ENCODE measurements at regions not wholly inside any gene's neighbourhood (a gene's known extent, or its start where the extent isn't known, plus 50 kb on each side); places are given as distances from the start of the nearest gene placed in this dataset.
"Not testable (repeated sequence)": the region's sequence is repeated elsewhere in the genome, so short reads cannot be mapped to it uniquely, and the experiment has no call there.

GRCh38 chr5:30414078-30414477 lies 779.4 kb upstream of the CDH6 start:
- FAIRE-seq (no peak), DNase-seq (ENCODE audit: insufficient read length, low spot score) (no peak)

DNA sequence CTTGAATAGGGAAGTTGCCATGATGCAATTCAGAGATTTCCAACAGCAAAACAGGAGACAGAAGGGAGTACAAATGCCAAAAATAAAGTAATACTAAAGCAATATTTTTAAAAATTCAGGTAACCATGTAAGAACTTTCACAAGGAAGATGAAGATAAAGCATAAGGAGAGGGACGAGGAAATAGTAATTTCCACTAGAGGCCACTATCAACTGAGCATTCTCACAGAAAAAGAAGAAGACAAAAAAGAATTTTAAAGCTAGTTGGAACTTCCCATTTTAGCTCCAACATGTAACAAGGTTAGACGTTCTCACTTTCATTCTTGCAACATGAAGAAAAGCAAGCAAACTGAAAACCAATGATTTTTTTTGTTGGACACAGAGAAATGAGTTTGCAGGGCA lies 779.9 kb upstream of the CDH6 start:
- no peak for FAIRE-seq
- DNase-seq (ENCODE audit: insufficient read length, low spot score): no peak

- FAIRE-seq (no peak), DNase-seq (ENCODE audit: insufficient read length, low spot score) (no peak)
Measured at GRCh38 chr5:30405821-30406220, 787.7 kb upstream of the CDH6 start.

DNA sequence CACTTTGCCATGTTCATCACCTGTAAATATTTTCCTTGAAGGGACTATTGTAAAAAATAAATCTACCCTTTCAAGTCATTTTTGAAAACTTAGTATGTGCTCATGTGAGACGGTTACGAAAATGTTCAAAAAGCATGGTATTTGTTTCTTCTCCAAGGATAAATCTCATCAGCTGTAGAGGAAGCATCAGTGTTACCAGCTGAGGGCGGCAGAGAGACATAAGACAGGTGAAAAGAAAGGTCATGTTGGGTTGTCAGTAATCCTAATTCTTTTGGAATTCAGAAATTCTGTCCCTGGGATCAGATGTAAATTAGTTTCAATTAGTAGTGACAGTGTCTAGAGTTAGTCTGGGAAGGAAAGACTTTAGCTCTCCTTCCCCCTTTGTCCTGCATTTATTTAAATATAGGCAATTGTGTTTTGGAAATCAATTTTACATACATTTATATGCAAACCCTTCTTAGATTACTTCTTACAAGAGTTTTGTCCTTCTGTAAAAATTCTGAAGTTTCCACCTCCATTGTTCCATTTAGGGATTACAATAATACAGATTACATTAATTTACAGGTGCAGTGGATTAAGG lies 791.9 kb upstream of the CDH6 start:
- FAIRE-seq: peak; percentile 96
- peak; percentile 61 for DNase-seq (ENCODE audit: insufficient read length, low spot score)

DNA sequence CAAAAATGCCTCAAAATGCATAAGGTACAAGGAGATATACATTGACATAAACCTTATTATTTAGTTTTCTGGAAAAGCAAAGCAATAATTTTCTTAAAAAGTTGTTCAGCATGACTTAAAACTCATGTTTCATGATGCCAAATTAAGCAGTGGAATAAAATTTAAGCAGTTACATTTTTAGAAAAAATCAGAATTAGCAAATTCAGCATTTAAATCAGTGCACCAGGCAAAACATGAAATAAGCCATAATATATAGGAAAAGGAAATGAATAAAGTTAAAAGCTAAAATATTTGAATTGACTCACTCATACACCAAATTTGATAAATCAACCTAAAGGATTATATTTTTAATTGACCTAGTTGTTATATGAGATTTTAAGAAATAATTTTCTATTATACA lies 795.1 kb upstream of the CDH6 start:
- DNase-seq (ENCODE audit: insufficient read length, low spot score): no peak
- FAIRE-seq: no peak

DNA sequence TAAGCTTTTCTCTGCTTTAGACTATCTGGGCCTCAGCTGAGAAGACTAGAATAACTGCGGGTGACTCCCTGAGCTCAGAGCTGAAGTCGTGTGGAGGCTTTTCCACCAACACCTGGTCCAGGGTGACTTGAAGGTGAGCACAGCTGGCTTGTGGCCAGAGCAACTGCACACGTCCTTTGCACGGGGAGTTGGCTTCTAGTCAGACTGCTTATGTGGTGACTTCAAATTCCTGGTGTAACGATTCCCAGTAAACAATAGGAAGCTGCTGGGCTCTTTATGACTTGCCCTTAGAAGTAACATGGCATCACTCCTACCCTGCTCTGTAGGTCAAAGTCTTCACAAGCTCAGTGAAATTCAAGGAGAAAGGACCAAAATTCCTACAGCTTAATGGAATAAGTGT lies 800.6 kb upstream of the CDH6 start:
- no peak for DNase-seq (ENCODE audit: insufficient read length, low spot score)
- FAIRE-seq: no peak

- DNase-seq (ENCODE audit: insufficient read length, low spot score): no peak
- FAIRE-seq: peak; percentile 89
Measured at GRCh38 chr5:30390095-30390494, 803.4 kb upstream of the CDH6 start.

GRCh38 chr5:30387974-30388632 lies 805.4 kb upstream of the CDH6 start:
- FAIRE-seq: no peak
- no peak for DNase-seq (ENCODE audit: insufficient read length, low spot score)

- DNase-seq (ENCODE audit: insufficient read length, low spot score) (no peak), FAIRE-seq (no peak)
Measured at GRCh38 chr5:30385754-30386153, 807.7 kb upstream of the CDH6 start.

GRCh38 chr5:30384171-30384570 lies 809.3 kb upstream of the CDH6 start:
- no peak for FAIRE-seq
- DNase-seq (ENCODE audit: insufficient read length, low spot score): no peak

GRCh38 chr5:30380228-30380627 lies 813.3 kb upstream of the CDH6 start:
- DNase-seq (ENCODE audit: insufficient read length, low spot score) (no peak), FAIRE-seq (no peak)

DNA sequence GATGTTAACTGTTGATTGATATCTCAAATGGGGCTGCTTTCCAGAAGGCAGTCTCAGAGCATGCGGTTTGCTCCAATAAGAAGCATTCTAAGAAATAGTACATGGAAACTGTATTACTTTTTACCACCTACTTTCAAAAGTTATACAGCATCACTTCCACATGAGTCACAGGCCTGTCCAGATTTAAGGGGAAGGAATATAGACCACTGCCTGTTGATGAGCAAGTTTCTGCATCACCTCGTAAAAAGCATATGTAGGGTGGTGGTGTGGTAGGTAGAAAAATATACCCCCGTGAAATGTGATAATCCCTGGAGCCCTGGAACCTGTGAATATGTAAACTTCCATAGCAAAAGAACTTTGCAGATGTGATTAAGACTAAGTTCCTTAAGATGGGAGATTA lies 816.6 kb upstream of the CDH6 start:
- DNase-seq (ENCODE audit: insufficient read length, low spot score): no peak

DNA sequence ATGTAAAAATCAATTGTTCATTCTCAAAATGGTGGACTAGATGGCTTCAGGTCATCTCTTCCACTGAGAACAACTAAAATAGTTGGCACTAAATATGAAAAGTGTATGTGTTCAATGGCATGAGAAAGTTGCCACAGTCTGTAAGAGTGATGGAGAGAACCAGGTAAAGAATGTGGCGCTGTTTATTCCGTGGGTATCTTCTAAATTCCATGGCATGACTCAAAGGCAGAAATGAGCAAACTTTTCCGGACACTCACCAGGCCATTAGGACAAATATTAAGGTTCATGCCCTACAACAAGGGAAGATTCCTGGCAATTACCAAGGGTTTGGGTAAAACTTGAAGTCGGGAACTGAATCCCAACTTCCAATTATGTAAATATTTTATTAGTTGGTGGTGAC lies 825.4 kb upstream of the CDH6 start:
- DNase-seq (ENCODE audit: insufficient read length, low spot score) (peak; percentile 12), FAIRE-seq (peak; percentile 62)

More for the DNA sequence above, 816.6 kb upstream of the CDH6 start:
- peak; percentile 44 for FAIRE-seq

GRCh38 chr5:30365031-30365430 lies 828.5 kb upstream of the CDH6 start:
- not testable (repeated sequence) for DNase-seq (ENCODE audit: insufficient read length, low spot score)
- FAIRE-seq: peak; percentile 48

DNA sequence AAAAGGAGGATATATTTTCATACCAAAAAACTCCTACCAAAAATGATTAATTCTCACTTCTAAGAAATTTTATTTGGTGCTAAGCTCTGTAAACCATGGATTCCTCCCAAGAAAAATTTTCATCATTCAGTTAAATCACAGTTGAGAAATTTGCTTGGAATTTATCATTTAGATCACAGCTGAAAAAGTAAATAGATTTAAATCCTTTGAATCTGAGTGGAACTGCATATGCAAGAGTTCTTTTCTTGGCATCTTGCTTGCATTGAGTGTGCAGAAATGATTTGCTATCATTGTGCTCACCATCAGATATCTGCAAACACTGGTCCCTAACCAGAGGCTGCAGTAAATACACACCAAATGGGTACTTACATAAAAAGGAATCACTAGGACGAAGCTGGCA lies 836.1 kb upstream of the CDH6 start:
- DNase-seq (ENCODE audit: insufficient read length, low spot score) (no peak), FAIRE-seq (no peak)

DNA sequence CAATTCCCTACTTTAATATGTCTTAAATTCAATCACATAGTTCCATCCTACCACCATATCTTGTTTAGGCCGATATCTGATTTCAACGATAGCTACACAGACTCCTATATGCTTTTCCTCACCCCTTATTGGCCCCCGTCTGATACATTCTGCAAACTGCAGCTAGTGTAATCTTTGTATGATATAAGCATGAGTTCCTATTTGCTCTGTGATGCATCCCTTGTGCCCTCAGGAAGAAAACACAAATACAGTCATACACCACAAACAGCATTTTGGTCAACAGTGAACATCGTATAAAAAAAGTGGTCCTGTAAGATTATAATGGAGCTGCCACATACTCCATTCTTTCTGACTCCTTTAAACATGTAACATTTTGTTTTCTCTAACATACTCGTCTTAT lies 837.8 kb upstream of the CDH6 start:
- FAIRE-seq: peak; percentile 36
- DNase-seq (ENCODE audit: insufficient read length, low spot score): no peak

DNA sequence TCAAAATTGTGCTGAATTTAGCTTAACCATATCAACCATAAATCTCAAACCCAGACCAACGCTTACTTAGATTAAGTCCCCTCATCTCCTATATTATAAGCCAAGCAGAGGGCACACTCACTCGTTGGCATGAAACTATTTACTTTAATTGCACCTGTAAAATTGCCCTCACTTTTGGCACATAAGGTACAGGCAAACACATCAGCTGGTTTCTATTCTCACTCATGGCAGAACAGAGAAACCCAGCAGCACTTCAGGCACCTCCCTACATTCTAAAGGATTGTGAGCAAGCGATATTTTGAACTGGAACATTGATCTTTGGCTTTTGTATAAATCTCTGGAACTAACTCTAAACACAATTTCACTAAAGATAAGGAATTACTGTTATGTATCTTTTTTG lies 845.6 kb upstream of the CDH6 start:
- DNase-seq (ENCODE audit: insufficient read length, low spot score) (no peak), FAIRE-seq (no peak)

- DNase-seq (ENCODE audit: insufficient read length, low spot score); FAIRE-seq: not testable (repeated sequence)
Measured at GRCh38 chr5:30345539-30346345, 847.7 kb upstream of the CDH6 start.

DNA sequence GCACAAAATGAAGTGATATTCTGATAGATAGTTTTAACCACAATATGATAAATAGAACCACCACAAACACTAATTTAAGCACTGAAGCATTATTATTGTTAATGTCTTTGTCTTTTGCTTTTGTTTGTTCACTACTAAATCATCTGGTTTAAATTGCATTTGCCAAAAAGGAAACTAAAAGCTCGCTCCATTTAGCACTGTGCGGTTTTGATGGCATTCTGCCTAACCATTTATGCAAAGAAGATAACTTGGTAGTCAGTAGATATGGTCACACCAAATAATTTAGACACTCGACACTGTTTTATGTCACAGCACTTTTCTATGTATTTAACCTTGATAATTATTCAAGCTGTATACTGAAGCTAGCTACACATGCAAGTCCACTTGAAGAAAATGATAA lies 849.8 kb upstream of the CDH6 start:
- DNase-seq (ENCODE audit: insufficient read length, low spot score) (no peak), FAIRE-seq (no peak)

GRCh38 chr5:30341466-30341865 lies 852.0 kb upstream of the CDH6 start:
- DNase-seq (ENCODE audit: insufficient read length, low spot score): no peak
- FAIRE-seq: no peak

DNA sequence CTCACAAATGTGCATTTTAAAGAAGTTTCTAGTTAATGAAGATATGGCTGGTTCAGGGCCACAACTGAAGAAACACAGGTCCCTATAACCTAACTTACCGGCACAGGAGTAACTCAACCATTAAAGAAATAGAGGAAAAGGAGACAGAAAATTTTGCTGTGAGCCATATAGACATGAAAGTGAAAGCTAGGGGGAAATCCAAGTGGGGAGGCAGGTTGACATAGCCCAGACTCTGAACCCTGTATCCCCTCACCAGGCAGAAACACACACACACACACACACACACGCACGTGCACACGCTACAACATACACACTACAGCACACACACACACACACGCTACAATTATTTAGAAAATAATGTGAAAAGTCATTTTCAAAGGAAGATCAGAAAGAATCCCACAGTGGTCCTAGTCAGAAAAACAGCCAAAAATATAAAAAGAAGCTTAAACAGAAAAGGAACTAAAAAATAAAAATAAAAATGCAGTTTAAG lies 856.4 kb upstream of the CDH6 start:
- peak; percentile 67 for FAIRE-seq

DNA sequence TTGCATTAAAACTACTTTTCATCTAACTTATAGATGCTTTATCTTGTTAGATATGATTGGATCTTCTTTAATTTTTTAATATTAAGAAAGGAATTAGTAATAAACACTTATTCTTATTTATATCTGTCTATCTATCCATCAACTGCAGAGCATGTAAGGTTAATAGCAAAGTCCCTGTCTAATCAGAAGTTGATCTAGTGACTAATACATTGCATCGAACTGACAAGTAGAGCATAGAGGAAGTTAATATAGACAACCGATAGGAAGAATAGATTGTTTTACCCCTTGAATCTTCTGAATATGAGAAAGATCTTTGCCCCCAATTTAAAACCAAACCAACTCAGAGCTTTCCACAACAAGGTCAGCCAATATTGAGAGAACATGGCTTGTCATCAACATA lies 862.0 kb upstream of the CDH6 start:
- FAIRE-seq (no peak), DNase-seq (ENCODE audit: insufficient read length, low spot score) (no peak)

More for the DNA sequence above, 856.4 kb upstream of the CDH6 start:
- DNase-seq (ENCODE audit: insufficient read length, low spot score): no peak
